HG03378 (cell line): ENCODE measurements at regions not wholly inside any gene's neighbourhood (a gene's known extent, or its start where the extent isn't known, plus 50 kb on each side); places are given as distances from the start of the nearest gene placed in this dataset.
"Not testable (repeated sequence)": the region's sequence is repeated elsewhere in the genome, so short reads cannot be mapped to it uniquely, and the experiment has no call there.

Experiments
- ATAC-seq: cut with Tn5 transposase; IDR thresholded peaks from one replicate; pipeline ENCODE4 v1.9.1; 2021; ENCODE audit warnings: mild to moderate bottlenecking, moderate library complexity; ENCODE audit not compliant: unreplicated experiment

DNA sequence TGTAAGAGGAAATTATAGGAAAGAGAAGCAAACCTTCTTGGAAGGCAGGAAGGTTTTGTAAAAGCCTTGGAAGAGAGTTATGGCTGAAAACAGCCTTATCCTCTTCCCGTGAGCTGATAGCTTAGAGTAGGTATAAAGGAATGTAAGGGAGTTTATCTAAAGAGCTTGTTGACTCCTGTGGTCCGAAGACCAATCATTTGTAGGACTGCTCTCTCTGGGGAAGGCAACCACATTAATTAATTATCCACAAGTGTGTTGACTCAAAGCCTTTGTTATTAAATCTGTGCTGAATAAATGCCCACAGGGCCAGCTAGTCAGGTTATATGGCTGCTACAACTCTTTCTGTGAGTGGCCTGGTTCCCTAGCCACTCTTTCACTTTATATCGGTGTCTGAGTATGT lies 452.1 kb upstream of the RASGRP1 start:
- ATAC-seq, result no peak

DNA sequence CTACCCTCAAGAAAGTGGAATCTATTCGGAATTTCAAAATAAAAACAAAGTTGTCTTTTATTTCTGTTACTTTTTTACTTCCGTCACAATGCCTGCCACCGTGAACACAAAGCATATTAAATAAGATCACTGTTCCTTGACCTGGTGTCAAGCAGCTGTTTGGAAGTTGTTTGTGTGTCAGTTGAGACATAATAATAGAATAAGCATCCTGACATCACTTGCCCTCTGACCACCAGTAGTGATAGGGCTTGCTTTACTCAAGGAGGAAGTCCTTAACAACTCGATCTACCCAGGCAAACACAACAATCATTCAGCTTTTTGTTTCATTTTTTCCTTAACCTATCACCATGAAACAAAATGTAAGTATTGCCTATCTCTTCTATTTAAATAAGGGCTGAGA lies 454.4 kb upstream of the RASGRP1 start:
- ATAC-seq, result no peak

DNA sequence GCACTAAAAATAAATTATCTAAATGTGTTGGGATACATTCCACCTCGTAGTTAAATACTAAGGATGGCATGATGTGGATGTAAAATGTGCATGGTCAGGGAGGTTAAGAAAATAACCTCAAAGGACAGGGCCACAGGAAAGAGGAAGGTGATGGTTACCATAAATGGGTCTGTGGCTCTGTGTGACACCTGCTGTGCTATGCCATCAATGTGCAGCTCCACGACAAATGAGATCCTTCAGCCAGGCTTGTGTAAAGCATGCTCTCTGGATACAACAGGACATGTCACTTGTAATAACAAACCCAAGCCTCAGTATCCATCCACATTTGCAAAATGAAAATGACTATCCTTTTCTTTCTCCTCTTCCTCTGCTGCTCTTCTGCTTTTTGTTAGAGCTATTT lies 456.7 kb upstream of the RASGRP1 start:
- no peak for ATAC-seq

DNA sequence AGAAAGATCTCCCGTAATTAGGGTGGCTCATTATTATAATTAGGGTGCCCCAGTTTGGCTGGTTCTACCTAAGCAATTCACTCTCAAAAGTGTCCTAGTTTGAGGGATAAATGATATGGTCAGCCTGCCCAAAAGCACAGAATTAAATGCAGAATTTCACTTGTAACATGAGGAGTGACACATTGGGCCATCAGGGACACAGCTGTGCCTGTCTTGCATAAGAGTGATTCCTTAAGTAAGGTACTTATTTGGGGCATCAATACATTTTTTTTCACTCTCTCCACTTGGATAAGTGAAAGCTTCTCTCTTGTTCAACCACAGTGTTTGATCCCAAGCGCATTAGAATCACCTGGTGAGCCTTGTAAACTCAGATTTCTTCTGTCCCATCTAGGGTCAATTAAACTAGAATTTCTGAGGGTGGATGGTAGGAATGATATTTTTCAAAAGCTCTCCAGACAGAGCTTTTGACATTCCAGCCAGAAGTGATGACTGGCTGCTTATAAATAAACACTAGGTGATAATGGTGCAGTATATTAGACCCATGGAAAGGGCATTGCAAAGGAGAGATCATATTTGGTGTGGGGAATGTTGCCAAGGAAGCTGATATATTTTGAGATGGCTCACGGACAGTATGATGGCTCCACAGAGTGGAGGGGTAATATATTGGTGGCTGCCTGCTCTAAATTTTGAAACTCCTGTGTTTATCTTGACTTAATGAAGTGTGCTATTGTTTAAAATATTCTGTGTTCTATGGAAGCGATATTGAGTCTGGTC lies 458.1 kb upstream of the RASGRP1 start:
- ATAC-seq, result no peak

DNA sequence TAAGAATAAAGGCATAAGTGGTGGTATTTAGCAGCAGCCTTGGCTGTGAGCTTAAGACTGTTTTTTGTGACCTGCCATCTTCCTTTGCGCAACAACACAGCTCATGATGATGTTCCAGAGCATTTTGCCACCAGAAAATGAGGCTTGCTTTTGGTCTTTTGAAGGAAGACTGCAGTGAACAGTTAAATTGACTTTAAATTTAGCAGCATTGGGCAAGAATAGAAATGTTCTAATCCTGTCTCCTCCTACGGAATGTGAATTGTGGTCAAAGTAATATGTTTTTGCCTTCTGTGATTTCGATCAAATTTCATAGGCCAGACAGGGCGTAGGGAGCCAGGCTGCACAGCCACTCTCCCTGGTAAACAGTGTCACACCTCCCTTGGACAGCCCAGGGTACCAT lies 460.7 kb upstream of the RASGRP1 start:
- ATAC-seq, result no peak

DNA sequence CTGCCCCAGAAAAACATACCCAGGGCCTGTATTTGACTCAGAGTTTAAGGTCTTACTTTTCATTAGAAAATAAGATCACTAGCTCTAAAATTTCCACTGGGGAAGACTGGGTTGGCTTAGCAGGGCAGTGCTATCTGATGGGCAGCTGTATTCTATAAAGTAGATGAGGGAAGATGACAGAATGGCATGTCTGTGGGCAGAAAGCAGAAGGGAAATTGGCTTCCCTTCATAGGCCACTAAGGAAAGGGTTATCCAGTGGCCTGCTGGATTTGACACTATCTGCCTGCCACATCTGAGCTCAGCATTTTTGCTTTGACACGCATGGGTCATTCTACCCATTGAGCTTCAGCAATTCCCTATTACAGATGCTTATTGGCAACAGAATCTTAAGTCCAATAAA lies 461.3 kb upstream of the RASGRP1 start:
- ATAC-seq, result no peak

DNA sequence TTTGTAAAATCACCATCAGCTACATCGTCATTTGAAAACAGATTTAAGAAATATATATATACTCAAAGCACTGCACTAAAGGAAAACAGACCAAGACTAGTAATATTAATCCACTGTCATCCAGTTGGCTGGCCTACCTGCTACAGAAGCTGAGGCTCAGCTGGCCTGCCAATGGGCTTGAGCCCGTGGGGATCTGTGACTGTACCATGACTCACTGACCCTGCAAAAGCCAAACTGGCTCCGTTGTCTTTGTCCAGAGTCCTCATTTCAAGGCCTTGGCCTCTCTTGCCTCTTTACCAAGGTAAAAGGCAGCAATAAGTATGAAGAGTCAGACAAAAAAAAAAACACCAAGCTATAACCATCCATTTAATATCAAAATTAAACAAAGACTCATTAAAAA lies 463.5 kb upstream of the RASGRP1 start:
- ATAC-seq, result no peak

DNA sequence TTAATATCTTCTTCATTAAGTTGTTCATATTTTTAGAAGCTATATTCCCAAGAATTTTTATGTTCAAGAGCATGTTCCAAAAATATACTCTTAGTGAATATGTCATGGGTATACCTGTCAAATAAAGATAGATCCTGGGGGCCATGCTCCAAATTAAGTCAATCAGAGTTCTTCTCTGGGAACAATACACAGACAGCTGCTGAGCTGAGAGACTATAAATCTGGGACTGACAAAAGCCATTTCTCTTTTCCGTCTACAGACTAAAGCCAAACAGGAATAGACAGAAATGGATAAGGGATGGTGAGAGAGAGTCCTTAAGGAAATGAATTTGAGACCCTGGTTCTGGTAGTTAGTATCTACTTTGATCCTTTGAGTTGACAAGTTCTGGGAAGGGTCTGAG lies 465.1 kb upstream of the RASGRP1 start:
- ATAC-seq, result no peak

DNA sequence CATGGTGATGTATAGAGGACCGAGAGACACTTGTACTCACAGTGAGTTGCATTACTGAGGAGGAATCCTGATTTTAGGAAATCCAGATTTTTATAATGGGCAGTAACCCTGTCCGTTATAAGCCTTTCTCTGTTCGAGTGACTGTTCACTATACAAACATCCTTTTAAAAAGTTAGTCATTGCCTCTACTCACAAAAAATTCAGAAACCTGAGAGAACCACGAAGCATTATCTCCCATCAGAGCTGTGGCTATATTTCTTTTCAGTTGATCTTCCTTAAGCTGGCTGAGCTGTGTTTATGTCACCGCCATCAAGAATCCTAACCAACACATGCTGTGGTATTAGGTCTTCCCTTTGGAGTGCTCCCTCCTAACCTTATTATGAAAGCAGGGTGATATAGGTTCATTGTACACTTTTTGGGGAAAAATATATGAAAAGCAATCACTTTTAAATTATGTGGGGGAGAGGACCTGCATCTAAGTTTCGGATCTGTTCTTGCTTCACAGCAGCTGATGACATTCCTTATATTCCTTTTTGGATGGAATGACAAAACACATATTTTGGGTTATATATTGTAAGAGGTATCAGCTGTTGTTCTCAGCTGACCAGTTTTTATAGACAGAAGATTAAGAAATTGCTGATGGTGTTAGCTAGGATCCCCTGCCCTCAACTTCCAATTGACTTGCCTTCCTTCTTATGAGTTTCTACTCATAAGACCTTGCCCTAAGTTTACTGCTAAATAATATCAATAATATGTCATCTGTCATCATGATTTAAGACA lies 465.9 kb upstream of the RASGRP1 start:
- ATAC-seq, result no peak

DNA sequence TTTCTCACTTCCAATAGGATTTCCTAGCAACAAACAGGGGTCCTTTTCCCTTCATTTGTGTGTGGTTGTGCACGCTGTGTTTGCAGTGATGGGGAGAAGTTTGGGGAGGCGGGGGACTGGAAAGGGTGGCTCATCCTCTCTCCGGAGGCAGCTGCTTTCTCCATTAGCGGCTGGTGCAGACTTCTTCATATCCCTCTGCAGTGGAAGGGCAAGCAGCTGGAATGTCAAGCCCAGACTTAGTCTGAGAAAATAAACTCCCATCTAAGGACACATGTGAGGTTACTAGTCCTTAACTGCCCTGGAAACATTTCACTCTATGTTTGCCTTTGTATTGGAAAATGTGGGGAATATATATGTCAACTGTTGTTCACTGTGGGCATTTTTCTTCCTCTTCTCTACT lies 467.0 kb upstream of the RASGRP1 start:
- ATAC-seq, result no peak

DNA sequence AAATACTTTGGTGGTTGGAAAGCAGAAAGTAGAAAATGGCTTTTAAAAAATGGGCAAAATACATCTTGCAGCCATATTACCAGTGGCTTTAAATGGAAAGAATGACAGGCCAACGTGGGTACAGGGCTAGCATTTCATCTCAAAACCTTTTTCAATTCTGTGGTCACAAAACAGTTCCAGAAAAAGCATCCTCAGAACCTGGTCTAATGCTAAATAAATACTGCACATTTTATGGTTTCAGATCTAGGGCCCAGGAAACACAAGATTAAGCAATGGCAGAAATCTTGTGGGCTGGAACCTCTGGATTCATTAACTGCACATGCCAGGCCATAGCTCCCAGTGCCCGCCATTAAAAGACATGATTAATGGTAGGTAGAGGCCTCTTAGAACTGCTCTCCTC lies 470.2 kb upstream of the RASGRP1 start:
- no peak for ATAC-seq

DNA sequence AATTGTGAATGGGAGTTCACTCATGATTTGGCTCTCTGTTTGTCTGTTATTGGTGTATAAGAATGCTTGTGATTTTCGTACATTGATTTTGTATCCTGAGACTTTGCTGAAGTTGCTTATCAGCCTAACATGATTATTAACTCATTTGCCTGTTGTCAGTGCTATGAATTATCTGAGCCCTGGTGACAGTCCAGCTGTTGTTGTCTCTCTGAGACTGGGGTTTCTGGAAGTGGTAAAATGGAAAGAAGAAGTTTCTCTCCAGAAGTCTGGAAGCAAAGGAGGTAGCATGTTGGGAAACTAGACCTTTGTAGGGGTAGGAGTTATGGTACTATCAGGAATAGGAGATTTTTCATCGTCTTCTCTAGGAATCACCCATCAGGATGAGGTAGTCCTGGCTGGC lies 473.0 kb upstream of the RASGRP1 start:
- ATAC-seq, result not testable (repeated sequence)

DNA sequence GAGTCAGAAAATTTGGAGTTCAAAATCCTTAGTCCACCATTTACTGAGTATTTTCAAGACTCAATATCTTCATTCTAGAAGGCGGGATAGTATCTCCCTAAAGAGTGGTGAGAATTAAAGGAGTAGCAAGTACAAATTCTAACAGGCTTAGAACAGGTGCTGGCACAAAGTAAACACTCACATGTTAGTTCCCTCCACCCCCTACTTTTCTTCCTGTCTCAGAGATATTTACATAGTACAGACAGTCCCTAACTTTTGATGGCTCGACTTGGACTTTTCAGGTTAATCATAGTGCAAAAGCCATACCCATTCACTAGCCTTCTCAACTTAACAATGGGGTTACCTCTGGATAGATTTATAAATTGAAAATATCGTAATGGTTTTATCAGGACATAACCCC lies 476.2 kb upstream of the RASGRP1 start:
- ATAC-seq, result no peak

DNA sequence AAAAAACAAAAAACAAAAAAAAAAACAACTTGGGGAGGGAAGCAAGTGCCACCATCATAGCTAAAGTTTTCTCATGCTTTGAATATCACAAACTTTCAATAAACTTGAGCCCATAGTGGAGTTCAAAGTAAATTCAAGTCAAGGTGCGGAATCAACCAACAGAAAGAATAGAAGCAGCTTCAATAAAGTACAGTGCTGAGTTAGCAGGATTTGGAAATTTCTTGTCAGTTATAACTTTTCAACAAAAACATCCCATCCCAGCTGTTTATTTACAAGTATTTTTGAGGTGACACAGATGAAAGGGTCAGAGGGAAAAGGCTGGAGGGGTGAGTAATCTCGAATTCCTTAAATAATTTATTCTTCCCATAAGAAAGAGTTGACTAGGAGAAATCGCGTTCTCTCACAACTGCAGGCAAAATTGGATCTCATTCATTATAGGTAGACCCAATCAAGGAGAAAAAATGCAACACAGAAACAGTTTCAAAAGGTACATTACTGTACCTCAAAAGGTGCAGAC lies 477.4 kb upstream of the RASGRP1 start:
- no peak for ATAC-seq

DNA sequence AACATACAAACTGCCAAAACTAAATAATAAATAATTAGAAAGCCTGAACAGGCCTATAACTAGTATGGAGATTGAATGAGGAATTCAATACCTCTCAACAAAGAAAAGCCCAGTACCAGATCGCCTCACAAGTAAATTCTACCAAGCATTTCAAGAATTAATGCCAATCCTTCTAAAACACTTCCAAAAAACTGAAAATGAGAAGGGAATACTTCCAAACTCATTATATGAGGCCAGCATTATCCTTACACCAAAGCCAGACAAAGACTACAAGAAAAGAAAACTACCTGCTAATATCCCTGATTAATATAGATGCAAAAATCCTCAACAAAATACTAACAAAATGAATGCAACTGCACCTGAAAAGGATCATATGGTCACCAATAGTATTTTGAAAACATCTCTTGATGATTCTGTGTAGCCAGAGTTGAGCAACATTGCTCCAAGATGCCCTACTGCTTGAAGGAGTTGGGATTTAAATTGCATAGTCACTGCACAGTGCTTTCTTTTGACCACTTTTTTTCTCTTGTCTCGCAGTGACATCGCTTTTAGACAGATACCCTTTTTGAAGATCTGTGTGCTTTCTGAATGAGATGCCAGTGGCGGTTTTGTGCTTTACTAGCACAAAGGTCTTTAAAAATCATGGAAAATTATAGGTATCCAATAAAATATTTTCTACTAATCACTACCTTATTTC lies 487.2 kb upstream of the RASGRP1 start:
- no peak for ATAC-seq

DNA sequence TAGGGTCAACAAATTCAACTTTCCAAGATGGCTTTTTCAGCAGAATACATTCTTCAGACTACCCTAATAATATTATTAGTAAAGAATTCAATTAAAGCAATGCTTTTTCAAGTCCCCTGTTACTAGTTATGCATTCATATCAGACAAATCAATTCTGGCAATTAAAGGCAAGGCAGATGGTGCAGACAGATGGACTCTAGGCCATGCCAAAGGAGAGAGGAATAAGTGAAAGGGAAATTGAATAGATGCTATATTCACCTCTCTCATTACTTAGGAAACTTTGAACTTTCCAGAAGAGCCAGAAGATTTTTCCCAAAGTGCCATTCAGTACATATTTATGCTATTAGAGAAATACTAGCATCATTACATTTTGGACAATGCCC lies 487.7 kb upstream of the RASGRP1 start:
- ATAC-seq, result no peak

DNA sequence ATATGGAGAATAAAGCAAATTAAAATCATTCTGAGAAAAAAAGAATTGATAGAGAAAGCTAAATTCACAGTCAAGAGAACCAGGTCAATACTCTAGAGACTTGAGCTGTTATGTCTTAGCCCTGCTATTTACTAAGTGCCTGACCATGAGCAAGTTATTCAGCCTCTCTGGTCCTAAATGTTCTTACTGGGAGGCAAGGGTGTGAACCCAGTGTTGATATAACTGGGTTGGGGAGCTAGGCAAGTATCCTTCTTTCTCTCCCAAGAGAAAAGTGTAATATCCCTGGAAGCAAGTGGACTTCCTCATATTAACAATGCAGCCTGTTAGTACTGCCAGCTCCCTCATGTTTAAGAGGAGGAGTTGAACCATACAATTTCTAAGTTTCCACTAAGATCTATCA lies 488.9 kb upstream of the RASGRP1 start:
- ATAC-seq, result no peak

DNA sequence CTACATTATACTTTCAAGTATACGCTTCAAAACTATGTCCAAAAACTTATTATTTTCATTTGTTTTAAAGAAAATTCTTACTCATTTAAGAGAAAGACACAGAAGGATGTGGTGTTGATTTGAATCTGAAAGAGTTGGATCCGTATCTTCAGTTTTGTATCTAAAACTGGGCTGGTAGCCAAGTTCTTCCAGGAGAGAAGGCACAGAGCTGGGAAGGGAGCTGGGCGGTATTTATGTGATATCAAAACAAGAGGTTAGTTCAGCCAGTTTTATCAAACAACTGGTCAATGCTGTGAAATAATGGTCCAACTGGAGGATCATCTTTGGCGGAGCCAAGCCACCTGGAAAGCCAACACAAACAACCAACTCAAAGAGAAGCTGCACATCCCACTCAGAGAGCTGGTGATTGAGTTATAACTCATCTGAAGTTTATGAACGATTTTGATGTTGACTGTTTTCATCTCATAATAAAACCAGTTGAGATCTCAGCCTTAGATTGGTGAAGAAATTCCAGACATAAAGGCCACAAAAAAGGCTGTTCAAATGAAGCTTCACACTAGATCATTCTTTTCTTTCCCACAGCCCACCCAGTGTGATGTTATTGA lies 489.6 kb upstream of the RASGRP1 start:
- ATAC-seq, result no peak

DNA sequence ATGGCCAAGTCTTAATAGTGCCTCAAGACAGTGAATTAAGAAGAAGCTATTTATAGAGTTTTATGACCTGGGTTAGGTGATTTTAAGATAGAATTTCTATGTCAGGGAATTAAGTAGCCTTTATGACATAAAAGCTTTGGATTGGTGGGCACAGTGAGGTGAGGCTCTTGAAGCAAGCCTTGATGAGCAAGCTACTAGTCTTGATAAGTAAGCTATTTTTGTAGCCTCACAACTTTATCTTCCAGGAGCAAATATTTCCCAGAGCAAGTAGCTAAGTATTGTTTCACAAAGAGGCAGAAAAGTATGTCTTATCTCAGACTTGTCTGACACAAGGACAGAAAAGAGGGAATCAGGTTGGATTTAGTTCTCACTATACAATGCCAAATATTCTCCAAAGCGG lies 491.7 kb upstream of the RASGRP1 start:
- no peak for ATAC-seq

DNA sequence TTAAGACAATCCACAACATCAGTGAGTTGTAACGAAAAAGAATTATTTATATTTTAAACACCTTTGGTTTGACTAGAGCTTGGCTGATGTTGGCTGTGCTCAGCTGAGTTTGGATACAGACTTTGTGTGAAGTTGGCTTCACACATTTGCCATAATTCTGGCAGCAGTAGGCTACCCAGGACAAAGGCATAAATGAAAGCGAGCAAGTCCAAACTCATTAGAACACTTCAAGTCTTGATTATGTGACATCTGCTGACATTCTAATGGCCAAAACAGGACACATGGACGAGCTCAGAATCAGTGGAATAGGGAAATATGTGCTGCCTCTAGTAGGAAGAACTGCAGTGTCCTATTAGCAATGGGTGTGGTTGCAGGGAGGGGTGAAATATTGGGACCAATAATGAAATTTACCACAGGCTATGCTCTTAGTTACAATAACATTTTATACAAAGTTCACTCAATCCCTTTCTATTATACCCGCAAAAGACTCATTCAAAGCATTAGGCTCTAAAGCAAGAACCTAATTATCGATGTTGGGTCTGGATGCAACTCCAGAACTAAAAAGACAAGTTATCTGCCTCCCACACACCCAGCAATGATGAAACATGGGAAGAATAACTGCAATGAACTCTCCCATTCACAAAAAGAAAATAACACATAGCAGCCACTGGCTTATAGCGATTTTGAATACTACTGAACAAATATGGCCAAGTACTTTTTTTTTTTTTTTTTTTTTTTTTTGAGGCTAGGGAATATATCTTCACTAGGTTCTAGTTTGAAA lies 493.9 kb upstream of the RASGRP1 start:
- no peak for ATAC-seq

DNA sequence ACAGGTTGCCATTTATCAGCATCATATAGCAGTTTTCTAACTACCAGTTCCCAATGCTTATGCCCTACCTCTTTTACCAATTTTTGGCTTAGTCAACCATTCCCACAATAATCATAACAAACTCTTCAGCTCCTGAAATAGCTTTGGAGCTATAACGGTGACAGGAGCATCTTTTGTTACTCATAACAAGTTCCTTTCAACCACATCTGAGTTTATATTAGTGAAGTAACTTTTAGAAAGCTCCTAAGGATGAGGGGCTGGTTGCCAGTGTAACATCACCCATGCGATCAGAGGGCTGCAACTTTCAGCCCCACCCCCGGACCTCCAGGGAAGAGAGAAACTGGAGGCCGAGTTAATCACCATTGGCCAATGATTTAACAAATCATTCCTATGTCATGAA lies 495.3 kb upstream of the RASGRP1 start:
- no peak for ATAC-seq
